ENCODE measurements at regions not wholly inside any gene's neighbourhood (a gene's known extent, or its start where the extent isn't known, plus 50 kb on each side); places are given as distances from the start of the nearest gene placed in this dataset.

DNA sequence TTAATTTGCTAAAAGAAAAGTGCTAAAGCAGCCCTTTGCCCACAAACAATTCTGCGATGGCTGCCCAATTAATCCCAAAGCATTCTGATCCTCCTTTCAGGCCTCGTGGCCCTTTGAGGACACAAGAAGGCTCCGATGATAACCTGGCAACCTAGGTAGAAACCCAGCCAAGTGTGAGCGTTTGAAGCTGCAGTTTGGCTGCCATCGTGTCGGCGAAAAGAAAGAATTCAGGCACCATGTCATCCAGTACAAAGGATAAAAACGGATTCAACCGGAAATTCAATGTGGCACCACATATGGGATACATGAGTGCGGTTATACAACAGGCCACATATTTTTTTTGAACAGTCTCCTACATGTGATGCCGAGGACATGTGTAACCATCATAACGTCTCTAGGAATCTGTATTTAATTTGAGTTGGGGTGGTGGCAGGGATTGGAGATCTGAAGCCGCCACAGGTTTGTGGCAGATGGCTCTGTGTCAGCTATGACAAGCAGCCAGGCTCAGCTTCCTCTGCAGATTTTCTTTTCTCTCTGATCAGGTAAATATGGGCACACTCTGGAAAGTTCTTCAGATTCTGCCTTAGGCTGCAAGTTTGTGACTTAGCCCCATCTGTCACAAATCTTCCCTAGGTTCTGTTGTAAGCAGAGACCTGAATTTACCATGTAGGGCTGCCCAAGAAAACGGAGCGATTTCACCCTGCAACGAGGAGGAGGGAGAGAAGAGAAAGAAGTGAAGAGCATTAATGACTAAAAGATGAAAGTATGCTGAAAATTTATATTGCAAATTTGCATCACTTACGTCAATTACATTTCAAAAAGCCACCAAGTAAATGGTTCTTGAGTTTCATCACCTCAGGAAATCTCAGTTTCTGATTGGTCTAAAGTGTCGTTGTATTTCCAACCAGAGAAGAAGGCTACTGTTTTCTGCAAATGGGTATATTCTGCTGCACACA is 573.2 kb downstream of the ZEB2 start:
- Histone ChIP-seq H3K36me3 (ENCODE audit: control insufficient read depth in 2 of 2, insufficient read depth in 2 of 2, low read length in 1 of 2) (peaks cover 0 to 3% of the 10 kb centered on the region in 2 donors), H3K27ac (ENCODE audit: low read depth in 1 of 2, low read length in 1 of 2) (no peak overlapping the region), H3K4me1 (ENCODE audit: control insufficient read depth in 2 of 2, insufficient read depth in 2 of 2, low read length in 2 of 2) (no peaks in the 10 kb centered on the region), H3K27me3 (ENCODE audit: control insufficient read depth in 2 of 2, insufficient read depth in 1 of 2, low read length in 1 of 2) (no peaks in the 10 kb centered on the region), H3K4me3 (ENCODE audit: low read length in 2 of 2) (no peak overlapping the region), H3K9me3 (ENCODE audit: control insufficient read depth in 2 of 2, insufficient read depth in 1 of 2, low read length in 1 of 2) (peaks cover 0 to 1% of the 10 kb centered on the region in 2 donors)
- no peak for DNase-seq (ENCODE audit: low read depth in 6 of 9, low spot score in 9 of 9)
- 97% methylated on average over 18 of the region's 18 CpGs for WGBS

DNA sequence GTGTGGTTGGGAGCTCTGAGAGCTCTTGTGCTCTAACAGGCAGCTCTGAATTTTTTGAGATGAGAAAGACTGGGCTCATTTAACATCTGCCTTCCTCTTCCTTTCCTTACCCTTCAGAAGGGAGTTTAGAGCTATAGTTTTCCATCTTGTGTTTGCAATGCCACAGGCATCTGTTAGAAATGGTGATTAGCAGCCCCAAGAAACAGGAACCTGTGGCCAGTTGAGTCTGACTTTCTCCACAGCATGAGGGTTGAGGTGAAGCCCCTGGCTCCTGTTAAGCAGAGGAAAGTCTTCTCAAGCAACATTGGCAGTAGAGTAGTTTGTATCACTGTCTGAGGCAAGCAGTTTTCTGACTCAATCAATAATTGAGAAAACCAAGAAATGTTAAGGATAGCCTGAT is 577.4 kb downstream of the ZEB2 start:
- Histone ChIP-seq H3K36me3 (ENCODE audit: control insufficient read depth in 2 of 2, insufficient read depth in 2 of 2, low read length in 1 of 2) (peaks cover 0 to 3% of the 10 kb centered on the region in 2 donors), H3K27me3 (ENCODE audit: control insufficient read depth in 2 of 2, insufficient read depth in 1 of 2, low read length in 1 of 2) (peaks cover 10 to 12% of the 10 kb centered on the region in 2 donors), H3K4me1 (ENCODE audit: control insufficient read depth in 2 of 2, insufficient read depth in 2 of 2, low read length in 2 of 2) (peaks cover 0 to 3% of the 10 kb centered on the region in 2 donors), H3K27ac (ENCODE audit: low read depth in 1 of 2, low read length in 1 of 2) (no peak overlapping the region), H3K9me3 (ENCODE audit: control insufficient read depth in 2 of 2, insufficient read depth in 1 of 2, low read length in 1 of 2) (peaks cover 0 to 1% of the 10 kb centered on the region in 2 donors), H3K4me3 (ENCODE audit: low read length in 2 of 2) (no peak overlapping the region)
- no peak for DNase-seq (ENCODE audit: low read depth in 6 of 9, low spot score in 9 of 9)

DNA sequence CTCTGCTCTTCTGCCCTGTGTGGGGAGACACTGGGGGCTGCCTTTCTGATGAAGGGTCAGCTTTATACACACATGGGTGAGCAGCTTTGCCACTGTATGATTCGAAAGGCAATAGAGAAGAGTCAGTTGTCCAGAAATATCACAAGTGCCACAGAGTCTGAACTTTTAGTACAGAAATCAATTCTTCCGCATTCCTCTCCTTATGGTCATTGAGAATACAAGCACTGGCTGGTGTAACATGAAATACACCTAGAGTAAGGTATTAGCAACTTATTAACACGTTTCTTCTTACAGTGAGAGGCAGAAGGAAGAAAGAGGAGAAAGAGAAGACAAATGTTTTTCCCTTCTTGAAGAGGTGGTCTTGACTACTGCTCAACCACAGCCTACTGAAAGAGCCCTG is 579.2 kb downstream of the ZEB2 start:
- Histone ChIP-seq H3K36me3 (ENCODE audit: control insufficient read depth in 2 of 2, insufficient read depth in 2 of 2, low read length in 1 of 2) (no peaks in the 10 kb centered on the region), H3K27me3 (ENCODE audit: control insufficient read depth in 2 of 2, insufficient read depth in 1 of 2, low read length in 1 of 2) (peaks cover 21 to 29% of the 10 kb centered on the region in 2 donors), H3K4me1 (ENCODE audit: control insufficient read depth in 2 of 2, insufficient read depth in 2 of 2, low read length in 2 of 2) (peaks cover 0 to 7% of the 10 kb centered on the region in 2 donors), H3K4me3 (ENCODE audit: low read length in 2 of 2) (no peak overlapping the region), H3K27ac (ENCODE audit: low read depth in 1 of 2, low read length in 1 of 2) (no peak overlapping the region), H3K9me3 (ENCODE audit: control insufficient read depth in 2 of 2, insufficient read depth in 1 of 2, low read length in 1 of 2) (no peaks in the 10 kb centered on the region)
- no peak for DNase-seq (ENCODE audit: low read depth in 6 of 9, low spot score in 9 of 9)
- 98% methylated on average over 3 of the region's 3 CpGs for WGBS

DNA sequence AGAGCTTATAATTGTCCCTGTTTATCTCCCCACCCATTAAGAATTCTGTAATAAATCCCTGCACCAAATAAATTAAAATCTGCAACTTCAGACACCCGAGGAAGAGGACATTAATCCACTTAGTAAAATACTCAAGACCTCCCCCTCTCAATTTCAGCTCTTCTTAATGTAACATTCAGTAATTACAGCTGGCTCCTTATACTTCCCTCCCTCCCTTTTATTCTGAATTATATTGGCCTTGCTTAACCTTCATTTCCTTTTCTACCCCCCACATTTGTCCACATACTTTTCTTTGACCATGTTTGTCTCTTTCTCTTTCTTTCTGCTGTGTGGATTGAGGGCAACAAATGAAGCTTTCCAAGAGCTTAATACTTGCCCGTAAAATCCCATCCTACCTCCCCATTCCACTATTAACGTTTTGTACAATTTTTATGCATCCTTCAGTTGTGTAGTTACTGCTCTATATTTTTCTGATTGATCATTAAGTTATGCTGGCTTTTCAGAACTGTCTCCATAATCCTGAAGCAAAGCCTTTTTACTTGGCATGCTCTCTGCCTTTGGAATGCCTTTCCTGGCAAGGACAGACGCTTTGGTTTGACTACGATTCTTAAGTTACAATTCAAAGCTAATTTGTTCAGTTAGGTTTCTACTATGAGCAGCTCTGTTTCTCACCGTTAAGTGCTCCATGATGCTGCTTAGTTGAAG is 580.1 kb downstream of the ZEB2 start:
- peaks cover 23 to 31% of the 10 kb centered on the region in 2 donors for H3K27me3 ChIP-seq (ENCODE audit: control insufficient read depth in 2 of 2, insufficient read depth in 1 of 2, low read length in 1 of 2)
- H3K27ac ChIP-seq (ENCODE audit: low read depth in 1 of 2, low read length in 1 of 2), result no peak overlapping the region
- H3K9me3 ChIP-seq (ENCODE audit: control insufficient read depth in 2 of 2, insufficient read depth in 1 of 2, low read length in 1 of 2), result no peaks in the 10 kb centered on the region
- no peaks in the 10 kb centered on the region for H3K36me3 ChIP-seq (ENCODE audit: control insufficient read depth in 2 of 2, insufficient read depth in 2 of 2, low read length in 1 of 2)
- peaks cover 0 to 7% of the 10 kb centered on the region in 2 donors for H3K4me1 ChIP-seq (ENCODE audit: control insufficient read depth in 2 of 2, insufficient read depth in 2 of 2, low read length in 2 of 2)
- DNase-seq (ENCODE audit: low read depth in 6 of 9, low spot score in 9 of 9), result no peak
- no peak overlapping the region for H3K4me3 ChIP-seq (ENCODE audit: low read length in 2 of 2)
- WGBS, result 95% methylated on average over 6 of the region's 6 CpGs

DNA sequence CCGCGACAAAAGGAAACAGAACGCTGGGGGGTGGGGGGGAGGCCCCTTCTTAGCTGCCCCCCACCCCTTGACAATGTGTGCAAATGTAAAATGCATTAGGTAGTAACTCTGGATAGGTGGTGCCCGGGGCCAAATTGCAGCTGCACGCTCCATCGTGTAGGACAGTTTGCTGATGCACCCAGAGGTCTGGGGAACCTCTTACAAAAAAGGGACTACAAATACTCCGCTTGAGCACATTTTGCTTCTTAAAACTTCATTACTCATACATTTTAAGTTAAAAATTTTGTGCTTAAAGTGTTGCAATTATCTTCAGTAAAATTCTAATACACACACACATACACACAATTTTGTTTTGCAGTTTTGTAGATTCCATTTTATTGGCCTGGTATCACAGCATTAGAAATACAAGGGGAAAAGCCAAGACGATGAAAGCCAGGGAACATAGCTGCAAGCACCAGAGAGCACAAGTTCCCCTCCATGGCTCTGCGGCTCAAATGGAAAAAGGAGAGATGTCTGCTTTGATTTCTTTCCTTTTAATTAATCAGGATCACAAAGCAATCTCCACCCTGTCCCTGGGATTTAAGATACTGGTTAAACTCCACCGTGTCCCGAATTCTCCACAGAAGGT is 582.1 kb downstream of the ZEB2 start:
- WGBS, result 27% methylated on average over 11 of the region's 11 CpGs
- peaks cover 23 to 31% of the 10 kb centered on the region in 2 donors for H3K27me3 ChIP-seq (ENCODE audit: control insufficient read depth in 2 of 2, insufficient read depth in 1 of 2, low read length in 1 of 2)
- DNase-seq (ENCODE audit: low read depth in 6 of 9, low spot score in 9 of 9), result peak in 2 of 9 donors; percentile 2 to 10
- no peak overlapping the region for H3K27ac ChIP-seq (ENCODE audit: low read depth in 1 of 2, low read length in 1 of 2)
- peaks cover 0 to 7% of the 10 kb centered on the region in 2 donors for H3K4me1 ChIP-seq (ENCODE audit: control insufficient read depth in 2 of 2, insufficient read depth in 2 of 2, low read length in 2 of 2)
- no peaks in the 10 kb centered on the region for H3K36me3 ChIP-seq (ENCODE audit: control insufficient read depth in 2 of 2, insufficient read depth in 2 of 2, low read length in 1 of 2)
- no peaks in the 10 kb centered on the region for H3K9me3 ChIP-seq (ENCODE audit: control insufficient read depth in 2 of 2, insufficient read depth in 1 of 2, low read length in 1 of 2)
- peak overlapping the region; percentile 21 to 44 for H3K4me3 ChIP-seq (ENCODE audit: low read length in 2 of 2)

DNA sequence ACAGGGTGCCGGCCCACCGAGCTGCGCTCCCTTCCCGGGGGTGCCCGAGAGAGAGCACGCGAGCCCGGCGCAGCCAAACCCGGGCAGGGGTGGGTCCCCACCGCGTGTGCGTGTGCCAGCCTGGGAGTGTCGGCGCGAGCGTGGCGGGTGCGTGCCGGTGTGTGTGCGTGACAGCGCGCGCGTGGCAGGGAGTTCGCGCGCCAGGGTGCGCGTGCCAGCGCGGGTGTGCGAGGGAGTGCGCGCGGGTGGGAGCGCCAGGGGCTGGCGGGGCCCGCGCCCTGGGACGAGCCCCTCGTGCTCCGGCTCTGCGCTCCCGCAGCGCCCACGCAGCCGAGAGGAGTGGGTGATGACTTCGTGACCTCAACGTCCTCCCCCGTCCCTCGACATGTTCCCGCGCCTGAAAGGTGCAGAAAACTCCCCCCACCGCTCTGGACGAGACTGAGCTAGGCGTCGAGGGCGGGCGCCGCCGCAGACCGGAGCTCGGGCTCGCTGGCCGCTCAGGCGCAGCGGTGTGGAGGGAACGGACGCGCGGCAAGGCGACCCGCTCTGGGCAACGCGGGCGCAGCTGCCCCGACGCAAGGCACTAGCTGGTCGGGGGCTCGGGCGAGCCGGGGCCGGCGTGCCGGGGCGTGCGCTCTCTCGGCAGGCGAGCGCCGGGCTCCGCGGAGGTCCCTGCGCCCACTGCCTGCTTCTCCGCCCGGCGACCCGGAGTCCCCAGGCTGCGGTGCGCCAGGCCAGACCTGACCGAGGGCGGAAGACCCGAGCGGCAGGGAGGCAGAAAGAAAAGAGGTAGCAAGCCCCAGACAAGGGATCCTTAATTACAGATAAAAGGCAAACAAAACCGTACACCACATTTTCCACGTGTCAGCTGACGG is 582.8 kb downstream of the ZEB2 start:
- Histone ChIP-seq H3K27ac (ENCODE audit: low read depth in 1 of 2, low read length in 1 of 2) (no peak overlapping the region), H3K9me3 (ENCODE audit: control insufficient read depth in 2 of 2, insufficient read depth in 1 of 2, low read length in 1 of 2) (no peaks in the 10 kb centered on the region), H3K27me3 (ENCODE audit: control insufficient read depth in 2 of 2, insufficient read depth in 1 of 2, low read length in 1 of 2) (peaks cover 23 to 31% of the 10 kb centered on the region in 2 donors), H3K36me3 (ENCODE audit: control insufficient read depth in 2 of 2, insufficient read depth in 2 of 2, low read length in 1 of 2) (no peaks in the 10 kb centered on the region), H3K4me3 (ENCODE audit: low read length in 2 of 2) (peak overlapping the region; percentile 21 to 44), H3K4me1 (ENCODE audit: control insufficient read depth in 2 of 2, insufficient read depth in 2 of 2, low read length in 2 of 2) (peaks cover 0 to 7% of the 10 kb centered on the region in 2 donors)
- whole genome bisulfite sequencing, result under 1% methylated on average over 108 of the region's 108 CpGs
- DNase-seq (ENCODE audit: low read depth in 6 of 9, low spot score in 9 of 9), result peak in 2 of 9 donors; percentile 6 to 21

DNA sequence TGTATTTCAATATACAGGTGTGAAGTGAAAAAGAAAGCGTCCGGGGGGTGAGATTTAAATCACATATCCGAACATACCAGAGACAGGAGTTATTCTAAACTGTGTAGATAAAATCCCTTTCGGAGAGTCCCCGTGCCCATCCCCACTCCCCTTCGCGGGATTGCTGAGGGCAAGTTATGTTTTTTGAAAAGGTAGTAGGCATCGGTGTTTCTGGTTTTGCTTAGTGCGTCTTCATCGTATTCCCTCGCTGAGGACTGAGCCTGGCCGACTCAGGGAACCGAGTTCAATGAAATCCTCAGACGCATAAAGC is 583.4 kb downstream of the ZEB2 start:
- no peak for DNase-seq (ENCODE audit: low read depth in 6 of 9, low spot score in 9 of 9)
- Histone ChIP-seq H3K9me3 (ENCODE audit: control insufficient read depth in 2 of 2, insufficient read depth in 1 of 2, low read length in 1 of 2) (no peaks in the 10 kb centered on the region), H3K4me1 (ENCODE audit: control insufficient read depth in 2 of 2, insufficient read depth in 2 of 2, low read length in 2 of 2) (peaks cover 0 to 7% of the 10 kb centered on the region in 2 donors), H3K36me3 (ENCODE audit: control insufficient read depth in 2 of 2, insufficient read depth in 2 of 2, low read length in 1 of 2) (no peaks in the 10 kb centered on the region), H3K4me3 (ENCODE audit: low read length in 2 of 2) (peak overlapping the region; percentile 11 to 44), H3K27ac (ENCODE audit: low read depth in 1 of 2, low read length in 1 of 2) (no peak overlapping the region), H3K27me3 (ENCODE audit: control insufficient read depth in 2 of 2, insufficient read depth in 1 of 2, low read length in 1 of 2) (peaks cover 23 to 31% of the 10 kb centered on the region in 2 donors)
- 16% methylated on average over 14 of the region's 14 CpGs for WGBS

DNA sequence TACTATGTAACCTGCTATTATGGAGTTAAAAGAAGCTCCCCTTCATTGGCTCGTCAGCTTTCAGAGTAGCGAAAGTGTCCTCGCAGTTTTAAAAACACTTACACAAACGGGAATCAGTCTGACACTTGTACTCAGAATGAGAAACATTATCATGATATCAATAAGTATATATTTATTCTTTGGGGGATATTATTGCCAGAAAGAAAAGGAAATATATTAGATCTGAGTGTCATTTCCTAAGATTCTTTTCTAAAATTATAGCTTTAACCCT is 584.5 kb downstream of the ZEB2 start:
- H3K4me1 ChIP-seq (ENCODE audit: control insufficient read depth in 2 of 2, insufficient read depth in 2 of 2, low read length in 2 of 2), result peaks cover 0 to 7% of the 10 kb centered on the region in 2 donors
- H3K36me3 ChIP-seq (ENCODE audit: control insufficient read depth in 2 of 2, insufficient read depth in 2 of 2, low read length in 1 of 2), result no peaks in the 10 kb centered on the region
- no peak overlapping the region for H3K27ac ChIP-seq (ENCODE audit: low read depth in 1 of 2, low read length in 1 of 2)
- 97% methylated on average over 4 of the region's 4 CpGs for WGBS
- no peak for DNase-seq (ENCODE audit: low read depth in 6 of 9, low spot score in 9 of 9)
- no peaks in the 10 kb centered on the region for H3K9me3 ChIP-seq (ENCODE audit: control insufficient read depth in 2 of 2, insufficient read depth in 1 of 2, low read length in 1 of 2)
- H3K27me3 ChIP-seq (ENCODE audit: control insufficient read depth in 2 of 2, insufficient read depth in 1 of 2, low read length in 1 of 2), result peaks cover 23 to 31% of the 10 kb centered on the region in 2 donors
- H3K4me3 ChIP-seq (ENCODE audit: low read length in 2 of 2), result no peak overlapping the region
